HCT116 (cell line): ENCODE measurements at regions not wholly inside any gene's neighbourhood (a gene's known extent, or its start where the extent isn't known, plus 50 kb on each side); places are given as distances from the start of the nearest gene placed in this dataset.

Experiments
- ATAC-seq: fragments of 200-7000 bp; cut with Tn5 transposase; 2 replicates; pipeline ENCODE4 v1.9.1; 2020; ENCODE audit warnings: mild to moderate bottlenecking, moderate library complexity
- BruUV-seq: library from RNA; stranded (reverse); fragments of 400-500 nt; replicated peaks from 2 replicates; lab custom pipeline; 2021; lab: Mats Ljungman, UMichigan
- CTCF ChIA-PET: fragments of 300-600 bp; sonication (Branson Sonifier 250); formaldehyde crosslinking; loops from one replicate; lab custom pipeline; 2021; ENCODE audit warnings: antibody characterized with exemption; lab: Charles Lee
- POLR2A ChIA-PET: fragments of 300-600, 350-600 bp; sonication (Branson Sonifier 250); formaldehyde crosslinking; loops from one replicate; lab custom pipeline; 2021; ENCODE audit warnings: antibody characterized with exemption; lab: Charles Lee
- RAD21 ChIA-PET, 2 experiments: fragments of 300-600 bp; sonication (Branson Sonifier 250); formaldehyde crosslinking; loops; one replicate each; lab custom pipeline; 2023; ENCODE audit warnings: low total read pairs in 2 of 2; ENCODE audit not compliant: uncharacterized antibody in 2 of 2, unreplicated experiment in 2 of 2, low non-redundant PET in 1 of 2; lab: Charles Lee
- DNase-seq: peaks from one replicate; pipeline ENCODE4 v3.0.0-alpha.2; 2010; ENCODE audit warnings: low read depth, low spot score
- H2AFZ ChIP-seq: fragments of 200-600 bp; shearing (Covaris generic), sonication (generic); 2 replicates; pipeline ENCODE4 v1.6.1; 2017; ENCODE audit warnings: low read depth, mixed run types, mixed read lengths, antibody characterized with exemption, low read length; ENCODE audit not compliant: poor library complexity, severe bottlenecking
- H3K27ac ChIP-seq: 2 replicates; pipeline ENCODE4 v1.5.1; 2012; ENCODE audit warnings: low read depth, low read length
- H3K27me3 ChIP-seq: fragments of 200-600 bp; sonication (generic); 2 replicates; pipeline ENCODE4 v1.6.1; 2016; ENCODE audit warnings: mixed run types, low read length, mixed read lengths; ENCODE audit not compliant: insufficient read depth
- H3K36me3 ChIP-seq, 2 experiments: fragments of 200-500 bp in 1 of 2; fragments of 200-600 bp in 1 of 2; sonication (Bioruptor generic) in 1 of 2; sonication (generic) in 1 of 2; 2 replicates each; pipeline versions ENCODE4 v1.5.1 to v1.6.1; 2014 to 2016; ENCODE audit warnings: low read length in 2 of 2, inconsistent platforms in 1 of 2, mixed read lengths in 1 of 2, mixed run types in 1 of 2; ENCODE audit not compliant: insufficient read depth in 2 of 2, control insufficient read depth in 1 of 2
- H3K4me1 ChIP-seq, 2 experiments: fragments of 200-600 bp in 1 of 2; sonication (generic) in 1 of 2; 2 replicates each; pipeline versions ENCODE4 v1.5.1 to v1.6.1; 2012 to 2017; ENCODE audit warnings: low read length in 2 of 2, inconsistent platforms in 1 of 2, mild to moderate bottlenecking in 1 of 2, mixed read lengths in 1 of 2, mixed run types in 1 of 2, moderate library complexity in 1 of 2; ENCODE audit not compliant: insufficient read depth in 2 of 2, control insufficient read depth in 1 of 2
- H3K4me2 ChIP-seq: fragments of 200-600 bp; sonication (generic); 2 replicates; pipeline ENCODE4 v1.6.1; 2017; ENCODE audit warnings: mixed run types, low read length, mixed read lengths
- H3K4me3 ChIP-seq, 2 experiments: fragments of 200-600 bp in 1 of 2; sonication (generic) in 1 of 2; replicated peaks in 1 of 2; 2 replicates each; pipeline ENCODE4 v1.5.1; 2011 to 2016; ENCODE audit warnings: low read length in 2 of 2, control low read depth in 1 of 2, low read depth in 1 of 2, mild to moderate bottlenecking in 1 of 2, mixed read lengths in 1 of 2, mixed run types in 1 of 2
- H3K79me2 ChIP-seq: fragments of 200-600 bp; sonication (generic); 2 replicates; pipeline ENCODE4 v1.6.1; 2017; ENCODE audit warnings: mild to moderate bottlenecking, mixed run types, low read length, moderate library complexity, mixed read lengths; ENCODE audit not compliant: insufficient read depth
- H3K9ac ChIP-seq: fragments of 200-600 bp; sonication (generic); 2 replicates; pipeline ENCODE4 v1.6.1; 2016; ENCODE audit warnings: low read length, mixed read lengths
- H3K9me2 ChIP-seq: fragments of 200-600 bp; sonication (generic), shearing (Covaris generic); 2 replicates; pipeline ENCODE4 v1.6.1; 2017; ENCODE audit warnings: mixed run types, mild to moderate bottlenecking, moderate library complexity; ENCODE audit not compliant: insufficient read depth
- H3K9me3 ChIP-seq, 2 experiments: fragments of 200-500 bp in 1 of 2; fragments of 200-600 bp in 1 of 2; sonication (Bioruptor generic) in 1 of 2; sonication (generic) in 1 of 2; 2 replicates each; pipeline ENCODE4 v1.6.1; 2014 to 2017; ENCODE audit warnings: low read length in 2 of 2, mixed read lengths in 2 of 2, inconsistent platforms in 1 of 2, low read depth in 1 of 2, mild to moderate bottlenecking in 1 of 2, mixed run types in 1 of 2, moderate library complexity in 1 of 2; ENCODE audit not compliant: control insufficient read depth in 1 of 2, insufficient read depth in 1 of 2
- H4K20me1 ChIP-seq: fragments of 200-600 bp; sonication (generic), shearing (Covaris generic); 2 replicates; pipeline ENCODE4 v1.6.1; 2017; ENCODE audit warnings: mixed run types, mild to moderate bottlenecking, moderate library complexity; ENCODE audit not compliant: insufficient read depth
- CEBPB ChIP-seq: IDR thresholded peaks from 2 replicates; pipeline ENCODE4 v1.6.1; 2012; ENCODE audit warnings: low read depth
- EGR1 ChIP-seq: IDR thresholded peaks from 2 replicates; pipeline ENCODE4 v1.6.1; 2012; ENCODE audit warnings: low read depth
- ELF1 ChIP-seq: IDR thresholded peaks from 2 replicates; pipeline ENCODE4 v1.6.1; 2012; ENCODE audit warnings: low read depth, borderline replicate concordance
- EZH2 ChIP-seq: fragments of 200-600 bp; sonication (generic); IDR thresholded peaks from 2 replicates; pipeline ENCODE4 v1.6.1; 2017; ENCODE audit warnings: antibody characterized with exemption, mixed run types
- EZH2phosphoT487 ChIP-seq: fragments of 200-600 bp; IDR thresholded peaks from 2 replicates; pipeline ENCODE4 v1.6.1; 2018; ENCODE audit warnings: antibody characterized with exemption, borderline replicate concordance
- FOSL1 ChIP-seq: IDR thresholded peaks from 2 replicates; pipeline ENCODE4 v1.6.1; 2012; ENCODE audit warnings: low read depth
- JUND ChIP-seq: IDR thresholded peaks from 2 replicates; pipeline ENCODE4 v1.6.1; 2012
- POLR2A ChIP-seq: IDR thresholded peaks from 2 replicates; pipeline ENCODE4 v1.7.0; 2011; ENCODE audit warnings: borderline replicate concordance; ENCODE audit not compliant: insufficient read depth, insufficient read length; ENCODE audit errors: extremely low read depth
- POLR2AphosphoS5 ChIP-seq: IDR thresholded peaks from 2 replicates; pipeline ENCODE4 v1.6.1; 2011; ENCODE audit warnings: mild to moderate bottlenecking, low read depth, low read length, moderate library complexity
- RAD21 ChIP-seq: IDR thresholded peaks from 2 replicates; pipeline ENCODE4 v1.6.1; 2012; ENCODE audit warnings: low read depth, mild to moderate bottlenecking
- SIN3A ChIP-seq: IDR thresholded peaks from 2 replicates; pipeline ENCODE4 v1.6.1; 2012; ENCODE audit warnings: low read depth
- SP1 ChIP-seq: IDR thresholded peaks from 2 replicates; pipeline ENCODE4 v1.6.1; 2012; ENCODE audit warnings: low read depth
- TCF7L2 ChIP-seq: IDR thresholded peaks from 2 replicates; pipeline ENCODE4 v1.7.0; 2011; ENCODE audit warnings: borderline replicate concordance, inconsistent platforms; ENCODE audit not compliant: insufficient read depth, insufficient read length; ENCODE audit errors: extremely low read depth
- intact Hi-C: fragments of 100-400 bp; cut with micrococcal nuclease; formaldehyde crosslinking; loops from 2 replicates; pipeline ENCODE4 v1.10.0; 2022
- TF ChIP-seq, protein P1 (sequence below): IDR thresholded peaks from 2 replicates; pipeline ENCODE4 v1.6.1; 2012
- TF ChIP-seq, protein P2 (sequence below): IDR thresholded peaks from 2 replicates; pipeline ENCODE4 v1.6.1; 2012; ENCODE audit warnings: low read depth
- TF ChIP-seq, protein P3 (sequence below): IDR thresholded peaks from 2 replicates; pipeline ENCODE4 v1.6.1; 2011; ENCODE audit warnings: mild to moderate bottlenecking, low read length, moderate library complexity; ENCODE audit not compliant: insufficient replicate concordance; ENCODE audit errors: extremely low read depth
- TF ChIP-seq, protein P4 (sequence below), 3 experiments: fragments of 200-600 bp in 1 of 3; sonication (generic) in 1 of 3; IDR thresholded peaks in 2 of 3; conservative IDR thresholded peaks in 1 of 3; 2 replicates each; pipeline ENCODE4 v1.5.1; 2012 to 2017; ENCODE audit warnings: low read depth in 2 of 3, low read length in 2 of 3, antibody characterized with exemption in 1 of 3, borderline replicate concordance in 1 of 3, control low read depth in 1 of 3, mild to moderate bottlenecking in 1 of 3, mixed read lengths in 1 of 3, mixed run types in 1 of 3, moderate library complexity in 1 of 3; ENCODE audit not compliant: insufficient read depth in 1 of 3

DNA sequence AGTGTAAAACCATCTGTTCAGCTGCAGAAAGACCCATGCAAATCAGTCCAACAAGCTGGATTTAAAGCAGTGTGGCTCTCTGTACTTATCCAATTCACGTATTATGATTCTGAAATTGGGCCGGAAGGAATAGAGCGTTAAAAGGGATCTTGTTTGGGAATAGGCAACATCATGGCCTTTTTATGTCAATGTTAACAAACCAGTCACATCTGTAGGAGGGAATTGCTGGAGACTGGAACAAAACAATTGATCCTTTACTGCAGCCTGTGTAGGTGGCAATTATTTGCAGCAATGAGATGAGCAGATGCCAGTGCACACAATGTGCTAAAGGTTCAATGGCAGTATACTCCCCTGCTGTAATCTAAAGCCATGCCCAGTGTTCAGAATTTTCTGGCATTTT, 887.4 kb upstream of the ROBO1 start:
- no peaks in the 10 kb centered on the region for H3K79me2 ChIP-seq
- no peaks in the 10 kb centered on the region for H3K36me3 ChIP-seq
- TF ChIP-seq TCF7L2 (no peak), EZH2 (no peak), JUND (no peak), SP1 (no peak), POLR2AphosphoS5 (no peak), EZH2phosphoT487 (no peak), CEBPB (no peak), POLR2A (no peak), ELF1 (no peak), SIN3A (no peak), FOSL1 (no peak), EGR1 (no peak), RAD21 (no peak)
- TF ChIP-seq, protein P1, sequence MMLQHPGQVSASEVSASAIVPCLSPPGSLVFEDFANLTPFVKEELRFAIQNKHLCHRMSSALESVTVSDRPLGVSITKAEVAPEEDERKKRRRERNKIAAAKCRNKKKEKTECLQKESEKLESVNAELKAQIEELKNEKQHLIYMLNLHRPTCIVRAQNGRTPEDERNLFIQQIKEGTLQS = no peak
- TF ChIP-seq, protein P2, sequence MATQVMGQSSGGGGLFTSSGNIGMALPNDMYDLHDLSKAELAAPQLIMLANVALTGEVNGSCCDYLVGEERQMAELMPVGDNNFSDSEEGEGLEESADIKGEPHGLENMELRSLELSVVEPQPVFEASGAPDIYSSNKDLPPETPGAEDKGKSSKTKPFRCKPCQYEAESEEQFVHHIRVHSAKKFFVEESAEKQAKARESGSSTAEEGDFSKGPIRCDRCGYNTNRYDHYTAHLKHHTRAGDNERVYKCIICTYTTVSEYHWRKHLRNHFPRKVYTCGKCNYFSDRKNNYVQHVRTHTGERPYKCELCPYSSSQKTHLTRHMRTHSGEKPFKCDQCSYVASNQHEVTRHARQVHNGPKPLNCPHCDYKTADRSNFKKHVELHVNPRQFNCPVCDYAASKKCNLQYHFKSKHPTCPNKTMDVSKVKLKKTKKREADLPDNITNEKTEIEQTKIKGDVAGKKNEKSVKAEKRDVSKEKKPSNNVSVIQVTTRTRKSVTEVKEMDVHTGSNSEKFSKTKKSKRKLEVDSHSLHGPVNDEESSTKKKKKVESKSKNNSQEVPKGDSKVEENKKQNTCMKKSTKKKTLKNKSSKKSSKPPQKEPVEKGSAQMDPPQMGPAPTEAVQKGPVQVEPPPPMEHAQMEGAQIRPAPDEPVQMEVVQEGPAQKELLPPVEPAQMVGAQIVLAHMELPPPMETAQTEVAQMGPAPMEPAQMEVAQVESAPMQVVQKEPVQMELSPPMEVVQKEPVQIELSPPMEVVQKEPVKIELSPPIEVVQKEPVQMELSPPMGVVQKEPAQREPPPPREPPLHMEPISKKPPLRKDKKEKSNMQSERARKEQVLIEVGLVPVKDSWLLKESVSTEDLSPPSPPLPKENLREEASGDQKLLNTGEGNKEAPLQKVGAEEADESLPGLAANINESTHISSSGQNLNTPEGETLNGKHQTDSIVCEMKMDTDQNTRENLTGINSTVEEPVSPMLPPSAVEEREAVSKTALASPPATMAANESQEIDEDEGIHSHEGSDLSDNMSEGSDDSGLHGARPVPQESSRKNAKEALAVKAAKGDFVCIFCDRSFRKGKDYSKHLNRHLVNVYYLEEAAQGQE = no peak
- TF ChIP-seq, protein P3, sequence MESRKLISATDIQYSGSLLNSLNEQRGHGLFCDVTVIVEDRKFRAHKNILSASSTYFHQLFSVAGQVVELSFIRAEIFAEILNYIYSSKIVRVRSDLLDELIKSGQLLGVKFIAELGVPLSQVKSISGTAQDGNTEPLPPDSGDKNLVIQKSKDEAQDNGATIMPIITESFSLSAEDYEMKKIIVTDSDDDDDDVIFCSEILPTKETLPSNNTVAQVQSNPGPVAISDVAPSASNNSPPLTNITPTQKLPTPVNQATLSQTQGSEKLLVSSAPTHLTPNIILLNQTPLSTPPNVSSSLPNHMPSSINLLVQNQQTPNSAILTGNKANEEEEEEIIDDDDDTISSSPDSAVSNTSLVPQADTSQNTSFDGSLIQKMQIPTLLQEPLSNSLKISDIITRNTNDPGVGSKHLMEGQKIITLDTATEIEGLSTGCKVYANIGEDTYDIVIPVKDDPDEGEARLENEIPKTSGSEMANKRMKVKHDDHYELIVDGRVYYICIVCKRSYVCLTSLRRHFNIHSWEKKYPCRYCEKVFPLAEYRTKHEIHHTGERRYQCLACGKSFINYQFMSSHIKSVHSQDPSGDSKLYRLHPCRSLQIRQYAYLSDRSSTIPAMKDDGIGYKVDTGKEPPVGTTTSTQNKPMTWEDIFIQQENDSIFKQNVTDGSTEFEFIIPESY = no peak
- TF ChIP-seq, protein P4, sequence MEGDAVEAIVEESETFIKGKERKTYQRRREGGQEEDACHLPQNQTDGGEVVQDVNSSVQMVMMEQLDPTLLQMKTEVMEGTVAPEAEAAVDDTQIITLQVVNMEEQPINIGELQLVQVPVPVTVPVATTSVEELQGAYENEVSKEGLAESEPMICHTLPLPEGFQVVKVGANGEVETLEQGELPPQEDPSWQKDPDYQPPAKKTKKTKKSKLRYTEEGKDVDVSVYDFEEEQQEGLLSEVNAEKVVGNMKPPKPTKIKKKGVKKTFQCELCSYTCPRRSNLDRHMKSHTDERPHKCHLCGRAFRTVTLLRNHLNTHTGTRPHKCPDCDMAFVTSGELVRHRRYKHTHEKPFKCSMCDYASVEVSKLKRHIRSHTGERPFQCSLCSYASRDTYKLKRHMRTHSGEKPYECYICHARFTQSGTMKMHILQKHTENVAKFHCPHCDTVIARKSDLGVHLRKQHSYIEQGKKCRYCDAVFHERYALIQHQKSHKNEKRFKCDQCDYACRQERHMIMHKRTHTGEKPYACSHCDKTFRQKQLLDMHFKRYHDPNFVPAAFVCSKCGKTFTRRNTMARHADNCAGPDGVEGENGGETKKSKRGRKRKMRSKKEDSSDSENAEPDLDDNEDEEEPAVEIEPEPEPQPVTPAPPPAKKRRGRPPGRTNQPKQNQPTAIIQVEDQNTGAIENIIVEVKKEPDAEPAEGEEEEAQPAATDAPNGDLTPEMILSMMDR (IDR thresholded peaks at IDR 0.05 in 2 of 3, conservative IDR thresholded peaks at IDR 0.05 in 1 of 3; ENCODE audit: borderline replicate concordance in 1 of 3, insufficient read depth in 1 of 3, low read depth in 2 of 3, low read length in 2 of 3) = no peak
- TF ChIP-seq, all 23 proteins: peak for 0
- no TSS peak for BruUV-seq
- H3K9ac ChIP-seq = no peak overlapping the region
- no peak for ATAC-seq
- no peak for DNase-seq
- POLR2A ChIA-PET = no interaction called here
- RAD21 ChIA-PET = no interaction called here
- no peaks in the 10 kb centered on the region for H3K27me3 ChIP-seq
- peaks cover 7 to 13% of the 10 kb centered on the region in 2 experiments; a peak in 3 of 4 replicates for H3K9me3 ChIP-seq
- H3K4me2 ChIP-seq = no peak overlapping the region
- H2AFZ ChIP-seq = no peak overlapping the region
- no peaks in the 10 kb centered on the region for H3K9me2 ChIP-seq
- H4K20me1 ChIP-seq = no peaks in the 10 kb centered on the region
- H3K4me3 ChIP-seq = no peak overlapping the region
- CTCF ChIA-PET = no interaction called here
- intact Hi-C loops = no loop called here
- no peaks in the 10 kb centered on the region for H3K4me1 ChIP-seq
- H3K27ac ChIP-seq = no peak overlapping the region
